OCI-M2 (cell line): ENCODE measurements at regions not wholly inside any gene's neighbourhood (a gene's known extent, or its start where the extent isn't known, plus 50 kb on each side); places are given as distances from the start of the nearest gene placed in this dataset.
"Not testable (repeated sequence)": the region's sequence is repeated elsewhere in the genome, so short reads cannot be mapped to it uniquely, and the experiment has no call there.

Experiments used
- DNase-seq: peaks from one replicate; lab custom pipeline; 2025; ENCODE audit not compliant: unreplicated experiment; lab: John Stamatoyannopoulos, UW

DNA sequence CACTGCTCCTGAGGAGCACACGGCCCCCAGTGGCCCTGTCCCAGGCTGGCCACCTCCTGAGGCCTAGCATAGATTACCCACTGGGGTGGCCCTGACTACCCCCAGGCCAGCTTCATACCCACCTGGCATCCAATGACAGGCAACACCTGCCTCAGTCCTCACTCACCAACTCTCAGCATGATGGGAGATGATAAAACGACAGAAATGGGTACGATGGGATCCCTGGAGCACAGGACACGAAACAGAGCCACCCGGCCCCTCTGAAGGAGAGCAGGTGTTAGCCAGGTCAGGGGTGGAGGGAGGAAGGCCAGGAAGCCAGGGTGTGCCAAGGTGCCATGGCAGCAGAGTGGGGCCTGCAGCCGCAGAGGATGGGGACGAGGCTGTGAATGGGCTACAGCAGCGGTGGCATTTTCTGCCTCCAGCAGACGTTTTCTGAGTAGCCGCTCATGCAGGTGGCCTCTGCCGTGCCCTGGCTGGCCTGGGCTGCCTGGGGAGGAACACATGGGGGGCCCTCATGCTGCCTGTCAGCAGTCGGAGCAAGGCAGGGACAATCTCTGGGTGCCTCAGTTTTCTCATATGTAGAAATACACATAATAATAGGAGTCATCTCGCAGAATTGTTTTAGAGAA is 50.2 kb upstream of the FGF3 start:
- no peak for DNase-seq

GRCh38 chr11:69870766-69871165 is 51.5 kb upstream of the FGF3 start:
- DNase-seq: no peak

DNA sequence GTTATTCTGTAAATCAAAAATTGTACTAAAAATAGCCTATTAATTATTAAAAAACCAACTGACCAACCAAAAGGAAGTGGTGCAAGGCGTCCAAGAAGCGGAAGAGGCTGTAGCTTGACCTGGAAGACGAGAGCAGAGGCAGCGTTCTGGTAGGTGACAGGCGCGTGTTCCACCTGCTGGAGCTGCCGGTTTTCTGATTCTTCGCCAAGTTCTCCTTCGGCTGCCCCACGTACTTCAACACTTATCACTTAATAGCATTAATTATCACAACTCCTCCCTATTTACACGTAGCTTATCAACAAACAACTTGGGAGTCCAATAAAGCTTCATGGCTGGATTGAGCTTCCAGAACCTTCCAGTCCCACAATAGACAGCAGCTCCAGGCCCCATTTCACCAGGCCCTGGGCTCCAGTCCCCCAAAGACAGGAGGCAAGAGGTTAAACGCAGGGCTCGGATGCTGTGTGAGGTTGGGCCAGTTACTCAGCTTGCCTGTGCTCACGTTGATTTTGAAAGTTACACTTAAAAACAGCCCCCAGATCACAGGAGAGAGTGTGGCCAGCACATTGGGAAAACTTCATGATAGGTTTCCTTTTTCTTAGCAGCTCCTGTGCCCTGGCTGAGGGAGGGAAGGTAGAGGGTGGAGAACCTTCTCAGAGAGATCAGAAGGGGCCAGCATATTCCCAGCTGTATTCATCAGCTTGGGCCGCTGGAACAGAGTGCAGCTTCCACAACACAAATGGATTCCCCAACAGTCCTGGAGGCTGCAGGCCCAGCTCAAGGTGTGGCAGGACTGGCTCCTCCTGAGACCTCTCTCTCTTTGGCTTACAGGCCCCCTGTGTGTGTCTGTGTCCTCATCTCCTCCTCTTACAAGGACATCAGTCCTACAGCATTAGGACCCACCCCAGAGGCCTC is 54.2 kb upstream of the FGF3 start:
- no peak for DNase-seq

DNA sequence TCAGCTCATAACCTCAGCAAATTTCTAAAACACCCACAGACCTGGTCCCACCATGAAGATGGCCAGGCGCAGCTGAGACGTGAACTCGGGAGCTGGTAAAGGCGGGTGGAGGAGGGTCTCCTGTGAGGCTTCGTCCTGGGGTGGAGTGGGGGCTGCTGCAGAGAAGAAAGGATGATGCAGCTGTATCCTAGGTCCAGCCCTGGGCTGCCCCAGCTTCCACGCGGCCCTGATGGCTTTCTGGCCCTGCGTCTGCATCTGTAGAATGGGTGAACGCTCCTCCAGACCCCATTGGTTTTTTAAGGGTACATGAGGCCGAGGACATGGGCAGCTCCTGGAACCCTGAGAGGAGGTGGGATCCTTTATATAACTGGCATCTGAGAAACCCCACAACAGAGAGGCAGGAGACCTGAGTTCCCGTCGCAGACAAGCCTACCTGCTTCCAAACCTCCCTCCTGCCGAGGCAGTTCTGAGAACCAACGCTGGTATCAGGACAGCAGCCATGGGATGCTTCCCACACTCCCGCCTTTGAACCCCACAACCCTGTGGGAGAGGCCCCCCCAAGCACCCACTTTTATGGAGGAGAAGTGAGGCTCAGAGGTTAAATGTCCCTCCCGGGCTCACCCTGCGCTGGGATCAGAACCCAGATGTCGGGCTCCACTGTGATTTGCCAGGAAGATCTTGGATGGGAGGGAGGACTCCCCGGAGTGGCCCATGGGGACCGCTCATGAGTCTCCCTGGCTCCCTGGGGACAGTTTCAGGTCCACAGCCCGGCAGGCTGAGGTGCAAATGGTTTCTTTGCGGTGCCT is 55.2 kb upstream of the FGF3 start:
- no peak for DNase-seq

GRCh38 chr11:69874984-69875624 is 55.9 kb upstream of the FGF3 start:
- no peak for DNase-seq

DNA sequence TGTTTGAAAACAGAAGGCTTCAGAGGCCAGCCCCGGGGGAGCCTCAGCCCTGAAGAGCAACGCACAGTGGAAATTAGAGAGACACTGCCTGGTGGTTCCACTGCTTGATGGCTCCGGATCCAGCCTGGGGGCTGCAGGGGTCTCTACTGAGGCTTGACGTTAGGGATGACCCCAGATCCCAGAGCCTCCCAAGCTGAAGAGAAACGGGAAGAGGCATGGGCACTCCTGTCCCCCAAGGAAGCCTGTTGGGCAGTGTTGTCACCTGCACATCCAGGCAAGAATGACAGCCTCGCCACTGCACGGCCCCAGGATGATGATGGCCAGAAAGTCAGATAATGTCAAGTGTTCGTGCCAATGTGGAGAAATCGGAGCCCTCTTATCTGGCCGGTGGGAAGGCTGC is 56.8 kb upstream of the FGF3 start:
- DNase-seq: no peak

GRCh38 chr11:69877235-69877634 is 58.0 kb upstream of the FGF3 start:
- no peak for DNase-seq

- not testable (repeated sequence) for DNase-seq
These were observed 58.5 kb upstream of the FGF3 start for GRCh38 chr11:69877704-69878103.

GRCh38 chr11:69878144-69878883 is 59.1 kb upstream of the FGF3 start:
- DNase-seq: no peak

GRCh38 chr11:69878927-69879728 is 59.9 kb upstream of the FGF3 start:
- no peak for DNase-seq

- no peak for DNase-seq
These were observed 60.5 kb upstream of the FGF3 start for GRCh38 chr11:69879729-69880005.

DNA sequence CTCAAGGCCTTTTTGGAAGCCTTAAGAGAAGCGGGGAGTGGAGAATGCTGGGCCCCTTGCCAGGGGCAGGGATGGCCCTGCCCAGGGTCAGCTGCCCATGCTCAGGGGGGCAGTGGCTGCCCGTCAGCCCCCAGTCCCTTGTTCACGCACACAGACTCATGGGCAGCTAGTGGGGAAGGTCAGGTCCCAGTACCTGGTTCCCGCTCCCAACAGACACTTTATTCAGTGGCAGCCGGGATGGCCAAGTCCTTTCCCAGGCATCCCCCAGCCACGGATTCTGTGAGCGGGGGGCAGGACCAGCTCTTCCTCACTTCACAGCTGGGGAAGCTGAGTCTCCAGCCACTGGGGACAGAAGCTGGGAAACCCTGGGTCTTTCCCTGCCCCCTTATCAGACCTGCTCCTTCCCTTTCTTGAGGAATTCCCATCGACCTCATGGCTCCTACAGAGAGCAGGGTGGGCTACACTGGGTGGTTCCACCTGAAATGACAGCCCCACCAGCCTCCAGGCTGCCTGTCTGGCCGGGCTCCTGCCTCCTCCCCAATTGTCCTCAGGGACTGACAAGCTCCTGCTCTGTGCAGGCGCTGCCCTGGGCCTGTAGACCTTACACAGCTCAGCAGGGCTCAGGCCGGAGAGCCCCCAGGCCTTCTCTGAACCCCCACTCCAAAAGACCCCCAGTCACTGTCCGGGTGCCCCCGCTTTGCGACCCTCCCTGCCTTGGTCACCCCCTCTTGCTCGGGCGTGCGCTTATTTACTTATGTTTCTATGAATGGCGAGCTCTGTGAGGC is 61.0 kb upstream of the FGF3 start:
- no peak for DNase-seq

- no peak for DNase-seq
These were observed 61.7 kb upstream of the FGF3 start for GRCh38 chr11:69880826-69881445.

DNA sequence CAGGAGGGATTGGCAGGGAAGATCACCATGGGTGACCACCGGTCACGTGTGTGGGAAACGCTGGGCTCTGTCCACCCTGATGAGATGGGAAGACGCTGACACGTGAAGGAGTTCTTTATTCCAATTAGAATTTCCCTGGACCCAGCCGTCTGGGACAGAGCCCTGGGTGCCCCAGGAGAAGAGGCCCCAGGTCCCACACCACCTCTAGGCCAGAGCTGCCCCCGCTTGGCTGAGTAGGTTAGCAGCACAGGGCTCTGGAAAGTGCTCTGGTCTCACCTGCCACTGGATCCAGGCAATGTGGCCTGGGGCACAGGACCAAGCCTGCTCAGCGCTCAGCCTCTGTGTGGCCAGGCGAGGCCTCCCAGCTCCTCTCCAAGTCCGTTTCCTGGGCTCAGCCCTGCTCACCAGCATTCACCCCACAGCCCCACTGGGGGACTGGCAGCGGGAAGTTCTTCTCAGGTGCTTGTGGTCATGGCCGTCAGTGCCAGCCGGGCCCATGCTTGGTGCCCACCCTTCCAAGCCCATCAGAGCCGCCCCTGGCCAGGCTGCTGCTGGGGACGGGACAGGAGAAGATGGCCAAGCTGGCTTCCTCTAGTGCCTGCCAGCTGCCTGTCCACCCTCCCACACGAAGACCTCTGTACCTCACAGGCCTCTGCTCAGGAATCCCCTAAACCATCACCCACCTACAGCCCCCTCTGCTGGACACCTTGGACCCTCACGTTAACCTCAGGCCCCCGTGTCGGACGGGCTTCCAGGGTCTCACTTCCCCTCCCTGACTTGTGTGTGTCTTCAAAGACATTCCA is 62.5 kb upstream of the FGF3 start:
- no peak for DNase-seq

DNA sequence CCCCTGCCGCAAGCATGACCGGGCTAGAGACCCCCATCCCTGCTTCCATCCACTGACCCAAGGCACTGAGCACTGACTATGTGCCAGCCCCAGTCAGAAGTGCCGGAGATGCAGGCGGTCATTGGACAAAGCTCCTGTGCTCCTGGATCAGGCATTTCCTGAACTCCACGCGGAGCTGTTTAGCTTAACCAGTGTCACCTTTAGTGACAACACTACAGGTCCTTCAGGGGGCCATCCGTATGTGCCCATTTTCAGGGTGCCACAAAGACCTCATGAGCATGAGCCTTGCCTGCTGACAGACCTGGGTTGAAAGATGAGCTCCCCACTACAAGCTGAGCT is 63.0 kb upstream of the FGF3 start:
- no peak for DNase-seq

DNA sequence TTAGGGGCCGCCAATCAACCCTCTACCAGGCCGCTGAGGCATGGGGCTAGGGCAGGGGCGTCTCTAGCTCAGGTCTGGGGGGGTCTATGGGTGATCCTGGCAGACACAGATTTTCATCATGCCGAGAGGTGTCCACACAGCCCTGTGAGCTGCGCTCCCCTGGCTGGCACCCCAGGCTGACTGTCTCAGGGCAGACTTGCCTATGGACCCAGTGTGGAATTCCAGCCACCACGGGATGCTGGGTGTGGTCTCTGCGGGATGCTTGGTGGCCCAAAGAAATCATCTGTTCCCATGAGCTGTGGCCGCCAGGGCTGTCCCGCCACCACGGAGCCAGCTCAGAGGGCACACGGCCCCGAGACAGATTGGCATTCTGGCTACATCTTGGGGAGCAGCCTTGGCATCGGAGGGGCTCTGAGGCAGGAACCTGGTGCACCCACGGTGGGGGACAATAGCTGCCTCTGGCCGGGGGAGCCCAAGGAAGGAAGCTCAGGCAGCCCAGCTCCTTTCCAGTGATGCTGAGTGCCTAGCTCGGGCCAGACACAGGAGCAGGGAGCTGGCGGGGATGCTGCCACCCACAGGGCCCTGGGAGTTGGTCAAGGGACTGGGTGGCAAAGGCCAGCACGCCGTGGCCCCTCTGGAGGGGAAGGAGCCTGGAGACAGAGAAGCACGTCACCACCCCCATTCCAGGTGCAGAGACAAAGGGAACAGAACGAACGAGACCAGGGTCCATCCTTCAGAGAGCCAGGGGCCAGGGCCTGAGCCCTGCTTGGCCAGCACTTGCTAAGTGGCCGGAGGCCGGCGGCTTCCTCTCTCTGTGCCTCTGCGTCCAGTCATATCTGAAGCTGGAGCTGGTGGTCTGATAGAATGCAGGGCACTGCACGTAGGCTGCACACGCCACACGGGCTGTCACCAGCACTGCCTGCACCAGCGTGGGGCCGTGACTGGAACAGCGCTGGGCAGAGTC is 64.4 kb upstream of the FGF3 start:
- DNase-seq: no peak

GRCh38 chr11:69884286-69884685 is 65.1 kb upstream of the FGF3 start:
- no peak for DNase-seq
